ENCODE measurements at regions not wholly inside any gene's neighbourhood (a gene's known extent, or its start where the extent isn't known, plus 50 kb on each side); places are given as distances from the start of the nearest gene placed in this dataset.

GRCh38 chr2:78775291-78775690 lies 250.2 kb upstream of the REG3G start:
- TF ChIP-seq, protein P1, sequence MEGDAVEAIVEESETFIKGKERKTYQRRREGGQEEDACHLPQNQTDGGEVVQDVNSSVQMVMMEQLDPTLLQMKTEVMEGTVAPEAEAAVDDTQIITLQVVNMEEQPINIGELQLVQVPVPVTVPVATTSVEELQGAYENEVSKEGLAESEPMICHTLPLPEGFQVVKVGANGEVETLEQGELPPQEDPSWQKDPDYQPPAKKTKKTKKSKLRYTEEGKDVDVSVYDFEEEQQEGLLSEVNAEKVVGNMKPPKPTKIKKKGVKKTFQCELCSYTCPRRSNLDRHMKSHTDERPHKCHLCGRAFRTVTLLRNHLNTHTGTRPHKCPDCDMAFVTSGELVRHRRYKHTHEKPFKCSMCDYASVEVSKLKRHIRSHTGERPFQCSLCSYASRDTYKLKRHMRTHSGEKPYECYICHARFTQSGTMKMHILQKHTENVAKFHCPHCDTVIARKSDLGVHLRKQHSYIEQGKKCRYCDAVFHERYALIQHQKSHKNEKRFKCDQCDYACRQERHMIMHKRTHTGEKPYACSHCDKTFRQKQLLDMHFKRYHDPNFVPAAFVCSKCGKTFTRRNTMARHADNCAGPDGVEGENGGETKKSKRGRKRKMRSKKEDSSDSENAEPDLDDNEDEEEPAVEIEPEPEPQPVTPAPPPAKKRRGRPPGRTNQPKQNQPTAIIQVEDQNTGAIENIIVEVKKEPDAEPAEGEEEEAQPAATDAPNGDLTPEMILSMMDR (IDR thresholded peaks at IDR 0.05): no peak
- TF ChIP-seq POLR2A (IDR thresholded peaks at IDR 0.05) (no peak), EP300 (IDR thresholded peaks at IDR 0.05; ENCODE audit: low read depth) (no peak)

Measured in transverse colon (tissue), 3 donors.